Thyroid gland (tissue), 4 donors: ENCODE measurements at regions not wholly inside any gene's neighbourhood (a gene's known extent, or its start where the extent isn't known, plus 50 kb on each side); places are given as distances from the start of the nearest gene placed in this dataset.

ENCODE experiments used
- DNase-seq, 2 donors: peaks; one replicate each; pipeline ENCODE4 v3.0.0-alpha.2; 2019
- H3K27ac ChIP-seq, 3 donors: fragments of 200-600 bp; sonication (generic); 1 replicate in 2 of 3; 2 replicates in 1 of 3; pipeline ENCODE4 v1.5.1; 2016 to 2019; ENCODE audit warnings: mild to moderate bottlenecking in 1 of 3, moderate library complexity in 1 of 3
- H3K27me3 ChIP-seq: fragments of 200-600 bp; sonication (generic); one replicate; pipeline ENCODE4 v1.5.1; 2019
- H3K36me3 ChIP-seq, 2 donors: fragments of 200-600 bp; sonication (generic); one replicate each; pipeline ENCODE4 v1.5.1; 2016 to 2019
- H3K4me1 ChIP-seq, 2 donors: fragments of 200-600 bp; sonication (generic); one replicate each; pipeline ENCODE4 v1.5.1; 2017 to 2019
- H3K4me3 ChIP-seq, 3 donors: fragments of 200-600 bp; sonication (generic); replicated peaks in 1 of 3; 1 replicate in 2 of 3; 2 replicates in 1 of 3; pipeline ENCODE4 v1.5.1; 2016; ENCODE audit warnings: mild to moderate bottlenecking in 1 of 3
- H3K9me3 ChIP-seq: fragments of 200-600 bp; sonication (generic); one replicate; pipeline ENCODE4 v1.5.1; 2017
- CTCF ChIP-seq, 6 experiments: fragments of 200-600 bp in 3 of 6; fragments of 450-650 bp in 3 of 6; sonication (generic) in 3 of 6; IDR thresholded peaks; one replicate each; pipeline ENCODE4 v1.5.1; 2016 to 2019; ENCODE audit warnings: antibody characterized with exemption in 6 of 6, mild to moderate bottlenecking in 2 of 6, inconsistent platforms in 1 of 6, moderate library complexity in 1 of 6
- POLR2A ChIP-seq, 2 donors: fragments of 450-650 bp; IDR thresholded peaks; one replicate each; pipeline ENCODE4 v1.6.1; 2017; ENCODE audit warnings: antibody characterized with exemption in 2 of 2, mild to moderate bottlenecking in 2 of 2, moderate library complexity in 1 of 2
- WGBS, 2 donors: methylation state at CpG; one replicate each; pipeline ENCODE4 v1.1.5; 2017; 5-methylcytosine and 5-hydroxymethylcytosine counted together
- intact Hi-C: fragments of 100-400 bp; cut with DNase I; formaldehyde crosslinking; loops from one replicate; pipeline ENCODE4 v1.15.1; 2023

DNA sequence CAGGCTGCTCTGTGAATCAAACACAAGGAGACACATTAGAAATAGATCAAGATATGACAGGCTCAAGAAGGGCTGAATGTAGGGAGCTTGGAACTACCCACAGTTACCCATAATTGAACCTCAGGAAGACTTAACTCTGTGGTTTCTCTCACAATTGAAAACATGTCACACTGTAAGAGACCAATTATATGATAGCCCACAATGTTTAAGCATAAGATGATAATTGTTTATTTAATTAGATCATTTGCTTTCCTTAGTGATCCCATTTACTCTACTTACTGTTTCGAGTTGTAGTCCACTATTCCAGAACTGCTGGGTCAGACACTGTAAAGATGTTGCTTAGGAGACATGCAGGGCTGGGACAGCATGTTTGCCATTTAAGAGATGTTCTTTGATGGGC lies 201.3 kb upstream of the RARB start:
- Histone ChIP-seq H3K4me3 (no peak overlapping the region), H3K4me1 (no peaks in the 10 kb centered on the region), H3K27ac (no peak overlapping the region), H3K27me3 (no peaks in the 10 kb centered on the region), H3K36me3 (no peaks in the 10 kb centered on the region), H3K9me3 (no peaks in the 10 kb centered on the region)
- no peak for TF ChIP-seq CTCF (IDR thresholded peaks at IDR 0.05)
- TF ChIP-seq POLR2A (IDR thresholded peaks at IDR 0.05), result no peak
- DNase-seq, result no peak
- intact Hi-C loops, result no loop called here
- whole genome bisulfite sequencing, 2 donors, result 77 to 96% methylated on average over 1 of the region's 1 CpG

GRCh38 chr3:25229586-25229985 lies 198.5 kb upstream of the RARB start:
- intact Hi-C loops, result no loop called here
- no peaks in the 10 kb centered on the region for H3K9me3 ChIP-seq
- no peaks in the 10 kb centered on the region for H3K36me3 ChIP-seq
- no peak overlapping the region for H3K27ac ChIP-seq
- H3K4me3 ChIP-seq, result no peak overlapping the region
- H3K27me3 ChIP-seq, result no peaks in the 10 kb centered on the region
- WGBS, 2 donors, result 39 to 53% methylated on average over 2 of the region's 2 CpGs
- DNase-seq, result no peak
- H3K4me1 ChIP-seq, result no peaks in the 10 kb centered on the region
- TF ChIP-seq CTCF (IDR thresholded peaks at IDR 0.05) (no peak), POLR2A (IDR thresholded peaks at IDR 0.05) (no peak)

DNA sequence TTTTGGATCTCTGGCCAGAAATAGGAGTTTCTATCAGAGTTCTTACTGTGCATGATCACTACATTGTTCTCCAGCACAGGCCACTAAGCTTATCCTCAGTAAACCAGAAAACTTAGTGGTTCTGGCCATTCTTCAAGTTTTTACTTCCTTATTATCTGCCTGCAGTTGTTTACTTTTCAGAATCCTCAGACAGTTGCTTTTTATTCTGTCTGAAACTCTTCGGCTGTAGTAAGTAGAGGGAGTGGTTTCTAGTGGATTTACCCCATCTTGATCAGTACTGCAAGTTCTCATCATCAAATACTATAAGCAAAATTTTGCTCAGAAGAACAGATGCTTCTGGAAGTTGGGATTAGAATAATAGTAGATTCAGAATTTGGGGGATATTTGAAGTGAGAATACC lies 193.0 kb upstream of the RARB start:
- TF ChIP-seq POLR2A (IDR thresholded peaks at IDR 0.05) (no peak), CTCF (IDR thresholded peaks at IDR 0.05) (no peak)
- 3 to 7% methylated on average over 1 of the region's 1 CpG for WGBS, 2 donors
- DNase-seq, result no peak

DNA sequence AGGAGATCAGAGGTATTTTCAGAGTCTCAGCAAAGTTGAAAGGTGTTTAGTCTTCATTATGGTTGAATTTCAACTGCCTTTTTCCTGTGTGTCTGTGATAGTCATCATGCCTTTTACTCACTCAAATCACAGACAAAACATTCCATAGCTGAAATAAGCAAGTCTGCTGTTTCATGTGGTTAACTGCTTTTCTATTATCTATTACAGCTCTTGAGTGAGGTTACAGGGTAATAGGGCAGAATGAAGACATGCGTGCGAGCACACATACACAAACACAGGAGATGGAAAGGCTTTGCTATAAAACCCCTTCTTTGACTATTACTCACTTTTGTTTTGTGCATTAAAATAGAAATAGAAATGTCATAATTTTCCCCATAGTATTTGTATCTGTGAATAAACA lies 192.6 kb upstream of the RARB start:
- no peaks in the 10 kb centered on the region for H3K36me3 ChIP-seq
- no peak for TF ChIP-seq CTCF (IDR thresholded peaks at IDR 0.05)
- no peak for TF ChIP-seq POLR2A (IDR thresholded peaks at IDR 0.05)
- intact Hi-C loops, result no loop called here
- no peaks in the 10 kb centered on the region for H3K27me3 ChIP-seq
- no peak overlapping the region for H3K4me3 ChIP-seq
- H3K4me1 ChIP-seq, result peaks cover 0 to 8% of the 10 kb centered on the region in 2 donors
- no peak for DNase-seq
- H3K9me3 ChIP-seq, result no peaks in the 10 kb centered on the region
- WGBS, 2 donors, result 93 to 95% methylated on average over 2 of the region's 2 CpGs
- no peak overlapping the region for H3K27ac ChIP-seq

More for the DNA sequence above, 193.0 kb upstream of the RARB start:
- no peak overlapping the region for H3K27ac ChIP-seq
- H3K9me3 ChIP-seq, result no peaks in the 10 kb centered on the region
- no peaks in the 10 kb centered on the region for H3K36me3 ChIP-seq
- intact Hi-C loops, result no loop called here
- H3K4me3 ChIP-seq, result no peak overlapping the region
- peaks cover 0 to 8% of the 10 kb centered on the region in 2 donors for H3K4me1 ChIP-seq
- H3K27me3 ChIP-seq, result no peaks in the 10 kb centered on the region

GRCh38 chr3:25237602-25238001 lies 190.5 kb upstream of the RARB start:
- no peak for TF ChIP-seq POLR2A (IDR thresholded peaks at IDR 0.05)
- TF ChIP-seq CTCF (IDR thresholded peaks at IDR 0.05), result no peak
- no peaks in the 10 kb centered on the region for H3K36me3 ChIP-seq
- DNase-seq, result no peak
- H3K4me3 ChIP-seq, result no peak overlapping the region
- intact Hi-C loops, result no loop called here
- no peaks in the 10 kb centered on the region for H3K27me3 ChIP-seq
- peaks cover 0 to 8% of the 10 kb centered on the region in 2 donors for H3K4me1 ChIP-seq
- WGBS, 2 donors, result 92 to 95% methylated on average over 1 of the region's 1 CpG
- no peaks in the 10 kb centered on the region for H3K9me3 ChIP-seq
- H3K27ac ChIP-seq, result no peak overlapping the region
